NT2/D1 (cell line): ENCODE measurements at regions not wholly inside any gene's neighbourhood (a gene's known extent, or its start where the extent isn't known, plus 50 kb on each side); places are given as distances from the start of the nearest gene placed in this dataset.

Source experiments
- DNase-seq: peaks from one replicate; pipeline ENCODE4 v3.0.0-alpha.2; 2011; ENCODE audit warnings: low read depth, low spot score
- H3K27me3 ChIP-seq: 2 replicates; pipeline ENCODE4 v1.6.0; 2011; ENCODE audit warnings: mild to moderate bottlenecking; ENCODE audit not compliant: insufficient read length, insufficient read depth
- H3K36me3 ChIP-seq: 2 replicates; pipeline ENCODE4 v1.6.1; 2011; ENCODE audit warnings: mild to moderate bottlenecking, low read length, mixed read lengths; ENCODE audit not compliant: insufficient read depth, insufficient read length
- H3K4me1 ChIP-seq: 2 replicates; pipeline ENCODE4 v1.5.1; 2011; ENCODE audit not compliant: insufficient read depth, insufficient read length
- H3K4me3 ChIP-seq: 2 replicates; pipeline ENCODE4 v1.5.1; 2011; ENCODE audit warnings: low read depth; ENCODE audit not compliant: insufficient read length
- H3K9ac ChIP-seq: 2 replicates; pipeline ENCODE4 v1.6.0; 2011; ENCODE audit warnings: low read depth; ENCODE audit not compliant: insufficient read length
- H3K9me3 ChIP-seq: 2 replicates; pipeline ENCODE4 v1.5.1; 2011; ENCODE audit warnings: mild to moderate bottlenecking, low read length; ENCODE audit not compliant: insufficient read depth
- SUZ12 ChIP-seq: IDR thresholded peaks from 2 replicates; pipeline ENCODE4 v1.6.1; 2011; ENCODE audit not compliant: insufficient read length, insufficient read depth; ENCODE audit errors: extremely low read depth
- YY1 ChIP-seq: IDR thresholded peaks from 2 replicates; pipeline ENCODE4 v1.6.1; 2011; ENCODE audit not compliant: insufficient read length, insufficient read depth
- ZNF274 ChIP-seq: IDR thresholded peaks from 2 replicates; pipeline ENCODE4 v1.6.1; 2011; ENCODE audit warnings: mild to moderate bottlenecking, low read depth, low read length

GRCh38 chr18:22604986-22605421 is 187.3 kb upstream of the CTAGE1 start:
- H3K4me1 ChIP-seq = peaks cover 12% of the 10 kb centered on the region

GRCh38 chr18:22605736-22606135 is 188.0 kb upstream of the CTAGE1 start:
- no peaks in the 10 kb centered on the region for H3K9me3 ChIP-seq
- DNase-seq = no peak
- TF ChIP-seq ZNF274 = no peak
- no peak for TF ChIP-seq YY1
- no peak for TF ChIP-seq SUZ12
- peaks cover 12% of the 10 kb centered on the region for H3K4me1 ChIP-seq
- H3K36me3 ChIP-seq = no peaks in the 10 kb centered on the region
- no peaks in the 10 kb centered on the region for H3K27me3 ChIP-seq
- no peak overlapping the region for H3K4me3 ChIP-seq
- no peak overlapping the region for H3K9ac ChIP-seq

More at GRCh38 chr18:22604986-22605421, 187.3 kb upstream of the CTAGE1 start:
- Histone ChIP-seq H3K36me3 (no peaks in the 10 kb centered on the region), H3K4me3 (no peak overlapping the region), H3K9me3 (no peaks in the 10 kb centered on the region), H3K9ac (no peak overlapping the region), H3K27me3 (no peaks in the 10 kb centered on the region)
- no peak for DNase-seq
- no peak for TF ChIP-seq YY1

- no peaks in the 10 kb centered on the region for H3K36me3 ChIP-seq
- no peaks in the 10 kb centered on the region for H3K27me3 ChIP-seq
- H3K9me3 ChIP-seq = no peaks in the 10 kb centered on the region
- H3K9ac ChIP-seq = no peak overlapping the region
- no peak for DNase-seq
- TF ChIP-seq YY1 (no peak), SUZ12 (no peak), ZNF274 (no peak)
- H3K4me1 ChIP-seq = peaks cover 12% of the 10 kb centered on the region
- no peak overlapping the region for H3K4me3 ChIP-seq
Measured at GRCh38 chr18:22606563-22607283, 189.0 kb upstream of the CTAGE1 start.

- H3K4me3 ChIP-seq = no peak overlapping the region
- no peaks in the 10 kb centered on the region for H3K27me3 ChIP-seq
- H3K4me1 ChIP-seq = peaks cover 12% of the 10 kb centered on the region
- no peaks in the 10 kb centered on the region for H3K36me3 ChIP-seq
- no peak for DNase-seq
- H3K9me3 ChIP-seq = no peaks in the 10 kb centered on the region
- H3K9ac ChIP-seq = no peak overlapping the region
- TF ChIP-seq ZNF274 = no peak
- no peak for TF ChIP-seq YY1
- no peak for TF ChIP-seq SUZ12
Measured at GRCh38 chr18:22607284-22607635, 189.5 kb upstream of the CTAGE1 start.

- no peak overlapping the region for H3K9ac ChIP-seq
- TF ChIP-seq ZNF274 = no peak
- TF ChIP-seq YY1 = no peak
- TF ChIP-seq SUZ12 = no peak
- H3K9me3 ChIP-seq = no peaks in the 10 kb centered on the region
- H3K4me1 ChIP-seq = peaks cover 14% of the 10 kb centered on the region
- DNase-seq = no peak
- no peaks in the 10 kb centered on the region for H3K36me3 ChIP-seq
- H3K27me3 ChIP-seq = no peaks in the 10 kb centered on the region
- no peak overlapping the region for H3K4me3 ChIP-seq
Measured at GRCh38 chr18:22608847-22609246, 191.1 kb upstream of the CTAGE1 start.

- Histone ChIP-seq H3K9ac (no peak overlapping the region), H3K9me3 (no peaks in the 10 kb centered on the region), H3K27me3 (no peaks in the 10 kb centered on the region), H3K4me3 (no peak overlapping the region), H3K4me1 (peaks cover 14% of the 10 kb centered on the region), H3K36me3 (no peaks in the 10 kb centered on the region)
- DNase-seq = no peak
- no peak for TF ChIP-seq YY1
- no peak for TF ChIP-seq SUZ12
- TF ChIP-seq ZNF274 = no peak
Measured at GRCh38 chr18:22609642-22610041, 191.9 kb upstream of the CTAGE1 start.

- no peaks in the 10 kb centered on the region for H3K27me3 ChIP-seq
- TF ChIP-seq ZNF274 (no peak), YY1 (no peak), SUZ12 (no peak)
- no peak for DNase-seq
- H3K4me1 ChIP-seq = peaks cover 6% of the 10 kb centered on the region
- H3K4me3 ChIP-seq = no peak overlapping the region
- no peaks in the 10 kb centered on the region for H3K9me3 ChIP-seq
- no peak overlapping the region for H3K9ac ChIP-seq
- no peaks in the 10 kb centered on the region for H3K36me3 ChIP-seq
Measured at GRCh38 chr18:22613058-22613690, 195.5 kb upstream of the CTAGE1 start.
